ENCODE measurements at regions not wholly inside any gene's neighbourhood (a gene's known extent, or its start where the extent isn't known, plus 50 kb on each side); places are given as distances from the start of the nearest gene placed in this dataset.

GRCh38 chr12:68530965-68531364 is 79.7 kb upstream of the RAP1B start:
- TF ChIP-seq CTCF (IDR thresholded peaks at IDR 0.05 in 4 of 5, conservative IDR thresholded peaks at IDR 0.05 in 1 of 5) (no peak), POLR2A (IDR thresholded peaks at IDR 0.05) (no peak)
